ENCODE measurements at regions not wholly inside any gene's neighbourhood (a gene's known extent, or its start where the extent isn't known, plus 50 kb on each side); places are given as distances from the start of the nearest gene placed in this dataset.

DNA sequence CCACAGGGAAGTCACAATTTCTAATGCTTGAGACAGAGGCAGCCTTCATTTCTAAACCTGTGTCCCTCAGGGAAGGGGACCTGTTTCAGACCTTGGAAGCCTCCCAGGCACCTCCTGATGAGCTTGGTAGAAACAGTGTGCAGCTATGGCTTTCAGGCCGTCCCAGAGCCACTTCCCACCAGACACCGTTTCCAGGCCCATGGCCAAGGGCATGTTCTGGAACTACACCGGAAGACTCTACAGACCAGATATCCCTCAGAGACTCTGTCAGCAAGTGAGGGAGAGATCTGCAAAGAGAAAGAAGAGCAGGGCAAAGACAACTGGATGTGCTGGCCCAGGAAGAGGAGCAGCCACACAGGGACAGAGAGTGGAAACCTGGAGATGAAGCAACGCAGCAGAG, 82.2 kb upstream of the HSPA9 start:
- no peaks in the 10 kb centered on the region for H3K9me2 ChIP-seq (replicated peaks; ENCODE audit: control insufficient read depth, low read length)
- TF ChIP-seq EZH2phosphoT487 (IDR thresholded peaks at IDR 0.05; ENCODE audit: borderline replicate concordance, low read length) (no peak), CTCF (IDR thresholded peaks at IDR 0.05; ENCODE audit: low read depth, low read length, poor library complexity, severe bottlenecking) (no peak)
- H4K20me1 ChIP-seq (ENCODE audit: control insufficient read depth, insufficient read depth, low read depth, low read length), result peaks cover 4% of the 10 kb centered on the region; the same call in 1 of the 2 replicates

DNA sequence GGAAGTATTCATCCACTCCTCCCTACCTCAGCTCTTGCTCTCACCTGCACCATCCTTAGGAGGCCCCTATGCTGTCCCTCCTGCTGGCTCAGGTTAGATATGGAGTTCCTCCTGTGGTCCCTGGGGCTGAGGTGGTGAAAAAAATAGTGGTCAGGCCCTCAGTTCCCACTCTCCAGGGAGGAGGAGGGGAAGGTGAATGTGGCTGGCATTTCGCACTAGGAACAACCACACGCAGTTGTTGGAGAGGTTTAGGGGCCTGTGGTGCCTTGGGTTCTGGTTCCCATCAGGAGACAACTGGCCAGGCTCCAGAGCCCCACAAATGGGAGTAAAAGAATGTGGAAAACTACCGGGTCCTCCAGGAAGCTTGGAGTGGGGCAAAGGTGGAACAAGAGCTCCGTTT, 81.7 kb upstream of the HSPA9 start:
- no peak overlapping the region for H3K4me2 ChIP-seq (ENCODE audit: low read length)
- H3K27me3 ChIP-seq (ENCODE audit: control insufficient read depth, low read length), result peaks cover 45% of the 10 kb centered on the region
- H4K20me1 ChIP-seq (ENCODE audit: control insufficient read depth, insufficient read depth, low read depth, low read length), result peaks cover 4% of the 10 kb centered on the region; the same call in 1 of the 2 replicates
- TF ChIP-seq EZH2phosphoT487 (IDR thresholded peaks at IDR 0.05; ENCODE audit: borderline replicate concordance, low read length) (no peak), CTCF (IDR thresholded peaks at IDR 0.05; ENCODE audit: low read depth, low read length, poor library complexity, severe bottlenecking) (no peak)
- H3K9me3 ChIP-seq (ENCODE audit: control insufficient read depth, insufficient read depth, low read length), result no peaks in the 10 kb centered on the region
- H3F3A ChIP-seq (ENCODE audit: control insufficient read depth, insufficient read depth), result peaks cover 3% of the 10 kb centered on the region
- no peaks in the 10 kb centered on the region for H3K36me3 ChIP-seq (ENCODE audit: control insufficient read depth, low read length)
- no peak overlapping the region for H3K27ac ChIP-seq (ENCODE audit: low read depth, low read length)
- peaks cover 34% of the 10 kb centered on the region for H3K4me1 ChIP-seq (ENCODE audit: control insufficient read depth, low read length)
- no peak overlapping the region for H3K4me3 ChIP-seq (ENCODE audit: low read length)
- H3K9me2 ChIP-seq (replicated peaks; ENCODE audit: control insufficient read depth, low read length), result no peaks in the 10 kb centered on the region
- H3K79me2 ChIP-seq (ENCODE audit: control insufficient read depth, low read length), result no peaks in the 10 kb centered on the region

More for the DNA sequence above, 82.2 kb upstream of the HSPA9 start:
- Histone ChIP-seq H3K27ac (ENCODE audit: low read depth, low read length) (no peak overlapping the region), H3K4me3 (ENCODE audit: low read length) (no peak overlapping the region), H3K27me3 (ENCODE audit: control insufficient read depth, low read length) (peaks cover 44% of the 10 kb centered on the region), H3K4me2 (ENCODE audit: low read length) (no peak overlapping the region), H3K9me3 (ENCODE audit: control insufficient read depth, insufficient read depth, low read length) (no peaks in the 10 kb centered on the region), H3F3A (ENCODE audit: control insufficient read depth, insufficient read depth) (peaks cover 3% of the 10 kb centered on the region), H3K79me2 (ENCODE audit: control insufficient read depth, low read length) (no peaks in the 10 kb centered on the region), H3K36me3 (ENCODE audit: control insufficient read depth, low read length) (no peaks in the 10 kb centered on the region), H3K4me1 (ENCODE audit: control insufficient read depth, low read length) (peaks cover 39% of the 10 kb centered on the region)

DNA sequence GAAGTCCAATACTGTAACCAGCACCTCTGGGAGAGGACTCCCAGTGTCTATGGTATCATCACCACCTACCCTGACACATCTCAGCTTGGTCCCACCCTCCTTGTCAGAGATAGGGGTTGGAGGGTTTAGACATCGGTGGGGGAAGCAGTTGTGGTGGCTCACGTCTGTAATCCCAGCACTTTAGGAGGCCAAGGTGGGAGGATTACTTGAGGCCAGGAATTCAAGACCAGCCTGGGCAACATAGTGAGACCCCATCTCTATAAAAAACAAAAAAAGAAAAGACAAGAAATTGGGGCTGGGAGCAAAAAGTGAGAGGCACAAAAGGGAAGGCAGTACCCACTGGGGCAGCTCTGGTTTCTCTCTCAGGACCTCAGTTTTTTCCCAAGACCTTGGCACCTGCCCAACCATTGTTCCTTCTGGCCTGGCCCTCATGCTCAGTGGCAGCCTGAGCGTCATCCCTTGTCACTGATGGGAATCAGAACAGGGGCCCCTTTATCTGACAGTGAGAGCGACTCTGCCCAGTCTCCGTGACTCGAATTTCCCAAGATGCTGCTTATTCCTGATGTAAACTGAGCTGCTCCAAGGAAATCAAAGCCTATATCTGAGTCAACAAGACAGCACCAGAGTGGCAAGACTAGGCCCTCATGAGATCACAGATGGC, 80.5 kb upstream of the HSPA9 start:
- Histone ChIP-seq H3F3A (ENCODE audit: control insufficient read depth, insufficient read depth) (peaks cover 3% of the 10 kb centered on the region), H3K79me2 (ENCODE audit: control insufficient read depth, low read length) (no peaks in the 10 kb centered on the region), H4K20me1 (ENCODE audit: control insufficient read depth, insufficient read depth, low read depth, low read length) (peaks cover 4% of the 10 kb centered on the region; the same call in 1 of the 2 replicates), H3K36me3 (ENCODE audit: control insufficient read depth, low read length) (no peaks in the 10 kb centered on the region), H3K27me3 (ENCODE audit: control insufficient read depth, low read length) (peaks cover 45% of the 10 kb centered on the region), H3K4me1 (ENCODE audit: control insufficient read depth, low read length) (peaks cover 30% of the 10 kb centered on the region), H3K27ac (ENCODE audit: low read depth, low read length) (no peak overlapping the region), H3K4me2 (ENCODE audit: low read length) (no peak overlapping the region), H3K9me3 (ENCODE audit: control insufficient read depth, insufficient read depth, low read length) (no peaks in the 10 kb centered on the region), H3K9me2 (replicated peaks; ENCODE audit: control insufficient read depth, low read length) (no peaks in the 10 kb centered on the region), H3K4me3 (ENCODE audit: low read length) (no peak overlapping the region)
- TF ChIP-seq CTCF (IDR thresholded peaks at IDR 0.05; ENCODE audit: low read depth, low read length, poor library complexity, severe bottlenecking) (no peak), EZH2phosphoT487 (IDR thresholded peaks at IDR 0.05; ENCODE audit: borderline replicate concordance, low read length) (no peak)
